HG03520 (cell line): ENCODE measurements at regions not wholly inside any gene's neighbourhood (a gene's known extent, or its start where the extent isn't known, plus 50 kb on each side); places are given as distances from the start of the nearest gene placed in this dataset.

Experiments
- ATAC-seq: cut with Tn5 transposase; IDR thresholded peaks from one replicate; pipeline ENCODE4 v1.9.1; 2021; ENCODE audit warnings: mild to moderate bottlenecking, moderate library complexity; ENCODE audit not compliant: unreplicated experiment

DNA sequence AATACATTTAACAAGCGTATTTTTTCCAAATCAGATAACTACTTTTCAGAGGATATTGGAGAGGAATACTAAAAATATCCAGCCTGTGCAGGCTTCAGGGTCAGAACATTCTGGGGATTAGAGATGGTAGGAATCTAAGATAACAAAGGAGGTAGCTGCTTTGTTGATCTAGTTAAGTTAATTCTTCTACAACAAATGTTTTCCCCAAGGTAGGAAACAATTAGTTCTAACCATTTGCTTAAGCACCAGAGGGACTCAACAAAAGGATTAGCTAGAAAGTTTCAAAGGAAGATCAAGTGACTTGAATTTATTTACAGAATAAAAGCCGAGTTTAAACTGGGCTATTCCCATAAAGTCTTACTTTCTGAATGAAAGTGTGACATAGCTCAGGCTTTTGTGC, 524.2 kb downstream of the TMTC2 start:
- no peak for ATAC-seq

DNA sequence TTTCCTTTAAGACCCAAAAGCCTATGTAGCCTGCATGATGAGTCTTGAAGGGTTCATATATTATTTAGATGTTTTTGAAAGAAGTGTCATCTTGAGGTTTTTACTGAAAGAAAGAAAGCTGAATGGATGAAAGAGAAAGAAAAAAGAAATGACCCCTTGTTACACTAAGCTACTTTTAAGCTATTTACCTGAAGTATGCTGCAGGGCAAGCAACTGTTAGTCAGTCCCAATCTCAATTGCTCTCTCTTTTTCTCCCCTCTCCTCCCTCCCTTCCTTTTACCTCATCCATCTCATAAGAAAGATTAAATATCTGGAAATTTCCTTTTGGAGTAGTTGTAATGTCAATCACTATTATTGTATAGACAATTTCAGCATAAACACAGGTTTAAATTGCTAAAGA, 512.4 kb downstream of the TMTC2 start:
- ATAC-seq, result no peak

DNA sequence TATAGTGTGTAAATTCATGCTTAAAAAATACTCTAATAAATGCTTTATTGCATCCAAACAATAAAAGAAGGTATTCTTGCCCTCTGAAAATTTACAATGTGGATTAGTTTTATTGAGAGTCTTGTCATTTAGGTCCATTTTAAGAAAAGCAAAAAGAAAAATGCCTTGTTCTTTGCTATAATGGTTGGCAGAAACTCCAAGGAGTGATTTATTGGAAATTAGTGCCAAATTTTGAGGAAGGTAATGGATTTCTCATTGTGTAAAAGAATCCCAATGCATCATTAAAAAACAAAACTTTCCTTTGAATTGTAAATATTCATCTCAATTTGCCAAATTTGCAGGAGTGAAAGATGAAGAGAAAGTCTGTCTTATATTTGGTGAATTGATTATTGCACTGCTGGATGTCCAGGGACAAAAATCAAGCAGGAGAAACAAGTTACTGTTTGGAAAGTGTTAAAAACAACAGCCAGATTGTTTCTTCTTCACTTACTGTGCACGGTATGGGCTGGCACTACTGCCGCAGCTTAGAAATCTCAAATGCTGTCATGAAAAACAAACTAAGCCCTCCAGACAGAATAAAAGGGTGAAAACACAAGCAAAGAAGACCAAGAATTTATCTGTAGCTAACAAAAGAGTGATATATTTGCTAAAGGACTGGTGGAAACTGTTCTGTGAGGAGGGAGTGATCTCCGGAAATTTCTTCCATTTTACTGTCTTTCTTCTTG, 511.7 kb downstream of the TMTC2 start:
- ATAC-seq, result no peak

DNA sequence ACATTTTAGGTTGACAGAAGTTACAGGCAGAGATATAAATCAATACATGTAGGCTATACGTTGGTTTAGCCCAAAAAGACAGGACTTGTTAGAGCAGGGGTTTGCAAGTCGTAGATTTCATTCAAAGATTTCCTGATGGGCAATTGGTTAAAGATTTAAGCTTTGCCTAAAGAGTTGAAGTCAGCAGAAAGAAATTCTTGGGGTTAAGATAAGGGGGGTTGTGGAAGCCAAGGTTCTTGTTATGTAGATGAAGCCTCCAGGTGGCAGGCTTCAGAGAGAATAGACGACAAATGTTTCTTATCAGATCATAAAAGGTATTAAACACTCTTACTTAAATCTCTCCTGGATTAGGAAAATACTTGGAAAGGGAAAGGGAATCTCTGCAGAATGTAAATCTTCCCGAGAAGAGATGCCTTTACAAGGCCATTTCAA, 510.8 kb downstream of the TMTC2 start:
- no peak for ATAC-seq

DNA sequence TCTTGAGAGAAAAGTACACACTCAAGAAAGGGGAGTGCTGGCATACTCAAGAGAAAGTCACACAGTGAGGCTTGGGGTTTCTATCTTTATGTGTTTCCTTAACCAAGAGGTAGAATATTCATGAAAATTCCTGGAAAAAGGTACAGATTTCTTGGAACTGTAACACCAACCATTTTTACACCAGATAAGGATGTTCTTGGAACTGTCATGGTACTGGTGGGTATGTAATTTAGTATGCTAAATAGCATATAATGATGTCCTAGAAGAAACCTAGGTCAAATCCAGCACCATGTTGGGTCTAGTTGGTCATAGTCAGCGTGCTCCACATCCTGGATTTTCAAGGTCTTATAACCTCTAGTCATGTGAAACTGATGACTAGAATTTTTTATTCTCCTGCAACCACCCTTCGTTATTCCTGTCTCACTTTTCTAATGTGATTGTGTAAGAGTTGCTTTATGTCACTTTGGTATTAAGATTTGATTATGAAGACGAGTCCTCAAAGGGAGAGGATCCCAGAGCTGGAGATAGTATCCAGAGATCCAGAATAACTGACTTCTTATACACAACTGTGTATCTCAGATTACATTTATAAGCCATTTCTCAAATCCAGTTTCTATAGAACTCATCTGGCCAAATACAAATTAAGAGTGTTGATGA, 510.1 kb downstream of the TMTC2 start:
- ATAC-seq, result no peak

DNA sequence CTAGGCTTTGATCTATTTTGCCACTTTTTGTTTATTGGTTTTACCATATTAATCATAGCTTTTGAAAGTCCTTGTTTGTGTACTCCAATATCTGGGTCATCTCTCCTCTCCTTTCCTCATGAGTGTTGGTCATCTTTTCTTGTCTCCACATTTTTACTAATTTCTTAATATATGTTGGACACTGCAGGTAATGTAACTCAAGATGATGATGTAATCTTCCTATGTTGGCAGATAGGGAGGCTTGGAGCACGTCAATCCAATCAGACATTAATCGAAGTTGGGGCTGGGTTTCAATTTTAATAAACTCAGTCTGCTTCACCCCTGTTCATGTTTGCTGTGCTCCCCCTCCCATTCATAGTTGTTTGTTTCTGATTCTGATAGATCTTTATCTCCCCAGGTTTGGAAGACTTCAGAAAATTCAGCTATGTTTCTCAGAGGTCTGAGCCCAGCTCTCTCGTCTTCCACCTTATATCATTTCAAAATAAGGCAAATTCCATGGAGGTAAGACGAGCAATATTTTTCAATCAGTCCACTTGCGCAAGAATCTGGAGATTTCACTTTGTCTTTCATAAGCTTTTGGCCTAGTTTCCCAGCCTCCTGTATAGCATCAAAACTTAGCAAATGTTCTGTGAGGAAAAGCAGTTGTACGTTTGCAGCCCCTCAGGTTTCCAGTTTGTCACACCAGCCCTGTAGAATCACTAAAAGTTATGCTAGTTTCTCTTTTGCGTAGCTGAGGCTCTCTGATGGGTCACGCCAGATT, 504.1 kb downstream of the TMTC2 start:
- no peak for ATAC-seq

DNA sequence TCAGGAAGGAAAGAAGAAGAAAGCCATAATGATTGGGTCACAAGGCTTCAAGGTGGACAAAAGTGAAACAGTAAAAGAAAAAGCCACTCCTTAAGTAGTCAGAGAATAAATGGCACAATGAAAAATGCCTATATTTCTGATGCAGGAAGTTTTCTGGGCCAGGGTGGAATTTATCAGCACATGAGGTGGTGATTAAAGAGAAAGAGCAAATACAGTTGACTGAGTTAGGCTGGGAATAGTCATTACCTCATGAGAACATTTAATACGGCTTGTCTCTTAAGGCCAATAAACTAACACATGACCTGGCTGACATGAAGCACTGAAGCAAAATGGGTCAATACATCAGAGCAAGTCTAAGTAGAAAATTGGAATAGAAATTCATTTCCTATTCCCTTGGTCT, 499.7 kb downstream of the TMTC2 start:
- no peak for ATAC-seq

DNA sequence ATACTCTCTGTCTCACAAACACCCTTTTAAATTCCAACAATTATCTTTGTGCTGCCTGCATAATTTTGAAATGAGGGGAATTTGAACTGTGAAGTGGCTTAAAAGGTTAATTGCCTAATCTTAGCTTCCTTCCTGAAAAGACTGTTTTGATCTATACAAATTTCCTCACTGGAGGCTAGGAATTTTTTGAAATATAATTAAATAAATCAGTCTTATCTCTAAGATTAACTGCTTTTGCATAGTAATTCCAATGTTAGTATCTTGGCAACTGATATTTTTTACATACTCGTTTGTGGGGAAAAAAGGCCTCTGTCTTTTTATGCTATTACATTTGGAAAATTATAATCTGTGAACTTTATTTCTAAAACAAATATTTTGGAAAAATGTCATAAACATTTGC, 498.5 kb downstream of the TMTC2 start:
- ATAC-seq, result no peak
